ENCODE measurements at regions not wholly inside any gene's neighbourhood (a gene's known extent, or its start where the extent isn't known, plus 50 kb on each side); places are given as distances from the start of the nearest gene placed in this dataset.

- POLR2A ChIA-PET, result no interaction called here
- TF ChIP-seq FOXK2 (IDR thresholded peaks at IDR 0.05) (no peak), TARDBP (IDR thresholded peaks at IDR 0.05) (no peak), NFRKB (IDR thresholded peaks at IDR 0.05) (no peak), FOXM1 (IDR thresholded peaks at IDR 0.05; ENCODE audit: borderline replicate concordance) (no peak), BHLHE40 (IDR thresholded peaks at IDR 0.05; ENCODE audit: borderline replicate concordance) (no peak), ARNT (IDR thresholded peaks at IDR 0.05) (no peak), LEF1 (IDR thresholded peaks at IDR 0.05; ENCODE audit: borderline replicate concordance) (no peak), ZNF384 (IDR thresholded peaks at IDR 0.05) (no peak), ELF4 (IDR thresholded peaks at IDR 0.05) (no peak), PKNOX1 (IDR thresholded peaks at IDR 0.05) (no peak), SUZ12 (IDR thresholded peaks at IDR 0.05) (no peak), FOXA1 (IDR thresholded peaks at IDR 0.05) (no peak)
- CTCF ChIA-PET, result no interaction called here
- DNase-seq (ENCODE audit: extremely low spot score), result no peak
Measured at GRCh38 chr4:110270492-110271197, 72.2 kb upstream of the ELOVL6 start.

- CTCF ChIA-PET, result no interaction called here
- TF ChIP-seq PKNOX1 (IDR thresholded peaks at IDR 0.05), result no peak
- no peak for TF ChIP-seq SP1 (IDR thresholded peaks at IDR 0.05)
- no peak for TF ChIP-seq FOXA1 (IDR thresholded peaks at IDR 0.05)
- TF ChIP-seq CTBP1 (IDR thresholded peaks at IDR 0.05; ENCODE audit: borderline replicate concordance), result no peak
- TF ChIP-seq BHLHE40 (IDR thresholded peaks at IDR 0.05; ENCODE audit: borderline replicate concordance), result no peak
- TF ChIP-seq LEF1 (IDR thresholded peaks at IDR 0.05; ENCODE audit: borderline replicate concordance), result no peak
- no peak for TF ChIP-seq TARDBP (IDR thresholded peaks at IDR 0.05)
- no peak for TF ChIP-seq NFRKB (IDR thresholded peaks at IDR 0.05)
- no peak for TF ChIP-seq ZNF384 (IDR thresholded peaks at IDR 0.05)
- TF ChIP-seq ARNT (IDR thresholded peaks at IDR 0.05), result no peak
- TF ChIP-seq HDGF (IDR thresholded peaks at IDR 0.05; ENCODE audit: borderline replicate concordance), result no peak
- TF ChIP-seq ELF4 (IDR thresholded peaks at IDR 0.05), result no peak
- no peak for TF ChIP-seq FOXM1 (IDR thresholded peaks at IDR 0.05; ENCODE audit: borderline replicate concordance)
- TF ChIP-seq SUZ12 (IDR thresholded peaks at IDR 0.05), result no peak
- no peak for TF ChIP-seq FOXK2 (IDR thresholded peaks at IDR 0.05)
- no peak for TF ChIP-seq L3MBTL2 (conservative IDR thresholded peaks at IDR 0.05)
- DNase-seq (ENCODE audit: extremely low spot score), result no peak
- POLR2A ChIA-PET, result no interaction called here
Measured at GRCh38 chr4:110268790-110269189, 70.4 kb upstream of the ELOVL6 start.

- CTCF ChIA-PET, result no interaction called here
- POLR2A ChIA-PET, result no interaction called here
- no peak for DNase-seq (ENCODE audit: extremely low spot score)
- no peak for TF ChIP-seq SUZ12 (IDR thresholded peaks at IDR 0.05)
- no peak for TF ChIP-seq HDGF (IDR thresholded peaks at IDR 0.05; ENCODE audit: borderline replicate concordance)
- TF ChIP-seq ZNF384 (IDR thresholded peaks at IDR 0.05), result no peak
Measured at GRCh38 chr4:110268352-110268751, 69.9 kb upstream of the ELOVL6 start.

- POLR2A ChIA-PET, result no interaction called here
- DNase-seq (ENCODE audit: extremely low spot score), result no peak
- CTCF ChIA-PET, result interaction anchor here (0.6 kb wide), 1 partner anchor 26 kb away, joined by 3 read pairs; no protein-coding TSS in a partner anchor
- TF ChIP-seq NFRKB (IDR thresholded peaks at IDR 0.05) (no peak), ZNF384 (IDR thresholded peaks at IDR 0.05) (no peak), ARNT (IDR thresholded peaks at IDR 0.05) (no peak), PKNOX1 (IDR thresholded peaks at IDR 0.05) (no peak), LEF1 (IDR thresholded peaks at IDR 0.05; ENCODE audit: borderline replicate concordance) (no peak), BHLHE40 (IDR thresholded peaks at IDR 0.05; ENCODE audit: borderline replicate concordance) (no peak), SUZ12 (IDR thresholded peaks at IDR 0.05) (no peak), CTBP1 (IDR thresholded peaks at IDR 0.05; ENCODE audit: borderline replicate concordance) (no peak), TARDBP (IDR thresholded peaks at IDR 0.05) (no peak), FOXK2 (IDR thresholded peaks at IDR 0.05) (no peak), FOXM1 (IDR thresholded peaks at IDR 0.05; ENCODE audit: borderline replicate concordance) (no peak)
Measured at GRCh38 chr4:110266136-110266535, 67.7 kb upstream of the ELOVL6 start.

GRCh38 chr4:110265001-110265400, 66.6 kb upstream of the ELOVL6 start:
- ChIA-PET POLR2A (no interaction called here), CTCF (interaction anchor here (0.6 to 1.1 kb wide), 2 partner anchors 232 to 259 kb away, joined by 3 read pairs; no protein-coding TSS in a partner anchor)

GRCh38 chr4:110260299-110260698, 61.9 kb upstream of the ELOVL6 start:
- POLR2A ChIA-PET, result no interaction called here
- no peak for TF ChIP-seq ARNT (IDR thresholded peaks at IDR 0.05)
- TF ChIP-seq CTBP1 (IDR thresholded peaks at IDR 0.05; ENCODE audit: borderline replicate concordance), result no peak
- no peak for TF ChIP-seq SP1 (IDR thresholded peaks at IDR 0.05)
- TF ChIP-seq TARDBP (IDR thresholded peaks at IDR 0.05), result no peak
- TF ChIP-seq FOXK2 (IDR thresholded peaks at IDR 0.05), result no peak
- TF ChIP-seq FOXM1 (IDR thresholded peaks at IDR 0.05; ENCODE audit: borderline replicate concordance), result no peak
- no peak for TF ChIP-seq BHLHE40 (IDR thresholded peaks at IDR 0.05; ENCODE audit: borderline replicate concordance)
- no peak for TF ChIP-seq ELF4 (IDR thresholded peaks at IDR 0.05)
- no peak for TF ChIP-seq FOXA1 (IDR thresholded peaks at IDR 0.05)
- CTCF ChIA-PET, result no interaction called here
- no peak for DNase-seq (ENCODE audit: extremely low spot score)

More at GRCh38 chr4:110265001-110265400, 66.6 kb upstream of the ELOVL6 start:
- DNase-seq (ENCODE audit: extremely low spot score), result no peak
- no peak for TF ChIP-seq L3MBTL2 (conservative IDR thresholded peaks at IDR 0.05)
- no peak for TF ChIP-seq FOXA1 (IDR thresholded peaks at IDR 0.05)
- no peak for TF ChIP-seq CTBP1 (IDR thresholded peaks at IDR 0.05; ENCODE audit: borderline replicate concordance)

All from HEK293T (cell line).